ENCODE measurements at regions not wholly inside any gene's neighbourhood (a gene's known extent, or its start where the extent isn't known, plus 50 kb on each side); places are given as distances from the start of the nearest gene placed in this dataset.

DNA sequence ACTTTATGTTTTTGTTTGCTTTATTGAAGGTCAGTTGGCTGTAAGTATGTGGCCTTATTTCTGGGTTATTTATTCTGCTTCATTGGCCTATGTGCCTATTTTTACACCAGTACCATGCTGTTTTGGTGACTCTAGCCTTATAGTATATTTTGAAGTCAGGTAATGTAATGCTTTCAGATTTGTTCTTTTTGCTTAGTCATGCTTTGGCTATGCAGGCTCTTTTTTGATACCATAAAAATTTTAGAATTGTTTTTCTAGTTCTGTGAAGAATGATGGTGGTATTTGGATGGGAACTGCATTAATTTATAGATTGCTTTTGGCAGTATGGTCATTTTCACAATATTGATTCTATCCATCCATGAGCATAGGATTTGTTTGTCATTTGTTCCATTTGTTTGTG is 63.5 kb upstream of the TTC14 start:
- TF ChIP-seq, protein P1, sequence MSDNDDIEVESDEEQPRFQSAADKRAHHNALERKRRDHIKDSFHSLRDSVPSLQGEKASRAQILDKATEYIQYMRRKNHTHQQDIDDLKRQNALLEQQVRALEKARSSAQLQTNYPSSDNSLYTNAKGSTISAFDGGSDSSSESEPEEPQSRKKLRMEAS (IDR thresholded peaks at IDR 0.05) = no peak
- TF ChIP-seq TAF1 (IDR thresholded peaks at IDR 0.05; ENCODE audit: low read depth) = no peak
- TF ChIP-seq, protein P2, sequence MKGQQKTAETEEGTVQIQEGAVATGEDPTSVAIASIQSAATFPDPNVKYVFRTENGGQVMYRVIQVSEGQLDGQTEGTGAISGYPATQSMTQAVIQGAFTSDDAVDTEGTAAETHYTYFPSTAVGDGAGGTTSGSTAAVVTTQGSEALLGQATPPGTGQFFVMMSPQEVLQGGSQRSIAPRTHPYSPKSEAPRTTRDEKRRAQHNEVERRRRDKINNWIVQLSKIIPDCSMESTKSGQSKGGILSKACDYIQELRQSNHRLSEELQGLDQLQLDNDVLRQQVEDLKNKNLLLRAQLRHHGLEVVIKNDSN (IDR thresholded peaks at IDR 0.05) = no peak
- no peak for TF ChIP-seq EGR1 (IDR thresholded peaks at IDR 0.05)
- TF ChIP-seq, protein P3, sequence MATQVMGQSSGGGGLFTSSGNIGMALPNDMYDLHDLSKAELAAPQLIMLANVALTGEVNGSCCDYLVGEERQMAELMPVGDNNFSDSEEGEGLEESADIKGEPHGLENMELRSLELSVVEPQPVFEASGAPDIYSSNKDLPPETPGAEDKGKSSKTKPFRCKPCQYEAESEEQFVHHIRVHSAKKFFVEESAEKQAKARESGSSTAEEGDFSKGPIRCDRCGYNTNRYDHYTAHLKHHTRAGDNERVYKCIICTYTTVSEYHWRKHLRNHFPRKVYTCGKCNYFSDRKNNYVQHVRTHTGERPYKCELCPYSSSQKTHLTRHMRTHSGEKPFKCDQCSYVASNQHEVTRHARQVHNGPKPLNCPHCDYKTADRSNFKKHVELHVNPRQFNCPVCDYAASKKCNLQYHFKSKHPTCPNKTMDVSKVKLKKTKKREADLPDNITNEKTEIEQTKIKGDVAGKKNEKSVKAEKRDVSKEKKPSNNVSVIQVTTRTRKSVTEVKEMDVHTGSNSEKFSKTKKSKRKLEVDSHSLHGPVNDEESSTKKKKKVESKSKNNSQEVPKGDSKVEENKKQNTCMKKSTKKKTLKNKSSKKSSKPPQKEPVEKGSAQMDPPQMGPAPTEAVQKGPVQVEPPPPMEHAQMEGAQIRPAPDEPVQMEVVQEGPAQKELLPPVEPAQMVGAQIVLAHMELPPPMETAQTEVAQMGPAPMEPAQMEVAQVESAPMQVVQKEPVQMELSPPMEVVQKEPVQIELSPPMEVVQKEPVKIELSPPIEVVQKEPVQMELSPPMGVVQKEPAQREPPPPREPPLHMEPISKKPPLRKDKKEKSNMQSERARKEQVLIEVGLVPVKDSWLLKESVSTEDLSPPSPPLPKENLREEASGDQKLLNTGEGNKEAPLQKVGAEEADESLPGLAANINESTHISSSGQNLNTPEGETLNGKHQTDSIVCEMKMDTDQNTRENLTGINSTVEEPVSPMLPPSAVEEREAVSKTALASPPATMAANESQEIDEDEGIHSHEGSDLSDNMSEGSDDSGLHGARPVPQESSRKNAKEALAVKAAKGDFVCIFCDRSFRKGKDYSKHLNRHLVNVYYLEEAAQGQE (IDR thresholded peaks at IDR 0.05; ENCODE audit: low read depth) = no peak
- TF ChIP-seq TCF12 (IDR thresholded peaks at IDR 0.05; ENCODE audit: low read depth) = no peak
- no peak for TF ChIP-seq NFIC (IDR thresholded peaks at IDR 0.05)
- TF ChIP-seq ZBTB7A (IDR thresholded peaks at IDR 0.05; ENCODE audit: low read depth) = no peak

DNA sequence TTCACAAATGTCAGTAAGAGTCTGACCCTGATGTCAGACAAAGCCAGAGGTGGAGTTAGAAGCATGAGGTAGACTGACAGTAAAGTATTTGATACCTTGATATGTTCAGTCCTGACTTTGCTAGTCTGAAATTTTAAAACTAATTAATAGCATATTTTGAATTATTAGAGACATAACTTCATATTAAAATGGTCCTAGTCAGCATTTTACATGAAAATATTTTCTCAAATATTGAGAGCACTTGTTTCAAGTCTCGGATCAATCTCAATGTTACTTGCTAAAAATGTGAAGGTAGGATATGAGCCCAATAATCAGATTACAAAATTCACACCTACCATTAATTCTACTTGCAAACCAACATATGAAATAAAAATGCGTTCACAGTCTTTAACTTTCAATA is 58.1 kb upstream of the TTC14 start:
- TF ChIP-seq, protein P1 (IDR thresholded peaks at IDR 0.05) = no peak
- no peak for TF ChIP-seq CEBPB (IDR thresholded peaks at IDR 0.05)
- TF ChIP-seq ZBTB7A (IDR thresholded peaks at IDR 0.05; ENCODE audit: low read depth) = no peak
- TF ChIP-seq, protein P2 (IDR thresholded peaks at IDR 0.05) = no peak
- TF ChIP-seq, protein P3 (IDR thresholded peaks at IDR 0.05; ENCODE audit: low read depth) = no peak
- no peak for TF ChIP-seq EGR1 (IDR thresholded peaks at IDR 0.05)
- no peak for TF ChIP-seq YY1 (IDR thresholded peaks at IDR 0.05; ENCODE audit: low read depth)
- no peak for TF ChIP-seq NFIC (IDR thresholded peaks at IDR 0.05)
- TF ChIP-seq TEAD4 (IDR thresholded peaks at IDR 0.05) = no peak

DNA sequence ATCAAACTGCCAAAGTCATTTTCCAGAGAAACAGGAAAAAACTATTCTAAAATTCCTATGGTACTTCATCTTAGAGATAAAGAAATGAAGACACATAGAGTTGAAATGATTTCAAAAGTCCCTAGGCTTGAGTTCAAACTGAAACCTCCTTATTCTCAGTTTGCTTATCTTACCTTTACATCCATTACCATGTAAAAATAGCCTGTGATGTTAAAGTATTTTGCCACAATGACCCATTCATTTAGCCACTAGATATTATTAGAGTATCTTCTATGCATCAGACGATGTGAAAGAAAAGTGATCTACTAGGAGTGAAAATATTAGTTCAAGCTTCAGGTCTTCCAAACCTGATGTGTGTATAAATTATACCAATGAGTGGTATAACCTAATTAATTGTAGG is 55.1 kb upstream of the TTC14 start:
- no peak for TF ChIP-seq EGR1 (IDR thresholded peaks at IDR 0.05)
- TF ChIP-seq TCF12 (IDR thresholded peaks at IDR 0.05; ENCODE audit: low read depth) = no peak
- no peak for TF ChIP-seq YY1 (IDR thresholded peaks at IDR 0.05; ENCODE audit: low read depth)
- no peak for TF ChIP-seq RAD21 (IDR thresholded peaks at IDR 0.05; ENCODE audit: low read depth)
- no peak for TF ChIP-seq CEBPB (IDR thresholded peaks at IDR 0.05)
- TF ChIP-seq FOXM1 (IDR thresholded peaks at IDR 0.05; ENCODE audit: borderline replicate concordance, low read depth) = no peak
- TF ChIP-seq TAF1 (IDR thresholded peaks at IDR 0.05; ENCODE audit: low read depth) = no peak
- no peak for TF ChIP-seq ZBTB7A (IDR thresholded peaks at IDR 0.05; ENCODE audit: low read depth)
- TF ChIP-seq TEAD4 (IDR thresholded peaks at IDR 0.05) = no peak
- TF ChIP-seq, protein P1 (IDR thresholded peaks at IDR 0.05) = no peak
- no peak for TF ChIP-seq EP300 (IDR thresholded peaks at IDR 0.05; ENCODE audit: borderline replicate concordance)
- no peak for TF ChIP-seq NFIC (IDR thresholded peaks at IDR 0.05)
- TF ChIP-seq, protein P2 (IDR thresholded peaks at IDR 0.05) = no peak
- no peak for TF ChIP-seq CREB1 (IDR thresholded peaks at IDR 0.05; ENCODE audit: low read depth)
- TF ChIP-seq, protein P3 (IDR thresholded peaks at IDR 0.05; ENCODE audit: low read depth) = no peak

DNA sequence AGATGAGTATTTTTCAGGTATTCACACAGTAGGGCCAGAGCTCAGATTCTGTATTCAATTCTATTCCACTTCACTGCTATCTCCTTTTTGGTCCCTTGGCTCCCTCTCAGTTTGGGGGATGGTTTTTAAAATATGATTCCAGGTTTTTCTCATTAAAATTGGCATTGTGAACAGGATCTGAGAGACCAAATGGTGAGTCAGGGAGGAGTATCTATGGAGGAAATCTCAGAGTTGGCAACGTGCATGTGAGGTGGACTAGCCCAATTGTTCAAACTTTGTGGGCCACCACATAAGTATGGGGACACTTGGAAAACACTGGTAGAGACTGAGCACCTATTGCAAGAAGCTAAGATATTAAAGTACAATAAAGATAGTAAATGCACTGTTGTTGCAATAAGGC is 53.9 kb upstream of the TTC14 start:
- TF ChIP-seq RAD21 (IDR thresholded peaks at IDR 0.05; ENCODE audit: low read depth) = no peak
- no peak for TF ChIP-seq FOXM1 (IDR thresholded peaks at IDR 0.05; ENCODE audit: borderline replicate concordance, low read depth)
- TF ChIP-seq EGR1 (IDR thresholded peaks at IDR 0.05) = no peak
- no peak for TF ChIP-seq YY1 (IDR thresholded peaks at IDR 0.05; ENCODE audit: low read depth)
- no peak for TF ChIP-seq TCF12 (IDR thresholded peaks at IDR 0.05; ENCODE audit: low read depth)
- TF ChIP-seq, protein P3 (IDR thresholded peaks at IDR 0.05; ENCODE audit: low read depth) = no peak
- no peak for TF ChIP-seq EP300 (IDR thresholded peaks at IDR 0.05; ENCODE audit: borderline replicate concordance)
- no peak for TF ChIP-seq TAF1 (IDR thresholded peaks at IDR 0.05; ENCODE audit: low read depth)
- TF ChIP-seq NFIC (IDR thresholded peaks at IDR 0.05) = no peak
- no peak for TF ChIP-seq ZBTB7A (IDR thresholded peaks at IDR 0.05; ENCODE audit: low read depth)
- no peak for TF ChIP-seq TEAD4 (IDR thresholded peaks at IDR 0.05)
- TF ChIP-seq CEBPB (IDR thresholded peaks at IDR 0.05) = no peak
- TF ChIP-seq, protein P1 (IDR thresholded peaks at IDR 0.05) = no peak

Measured in Ishikawa (cell line).